SK-N-SH treated with all-trans-retinoic acid at 6 μM for 48 hours (cell line): ENCODE measurements at regions not wholly inside any gene's neighbourhood (a gene's known extent, or its start where the extent isn't known, plus 50 kb on each side); places are given as distances from the start of the nearest gene placed in this dataset.

Experiments used
- ATAC-seq: fragments of 200-7000 bp; cut with Tn5 transposase; 3 replicates; pipeline ENCODE4 v1.9.1; 2020; ENCODE audit warnings: mild to moderate bottlenecking, moderate library complexity
- ARNTL ChIP-seq: fragments of 450-650 bp; formaldehyde crosslinking; IDR thresholded peaks from 2 replicates; pipeline ENCODE4 v1.5.0; 2020; ENCODE audit warnings: low read depth, mild to moderate bottlenecking, moderate library complexity, borderline replicate concordance
- CREB5 ChIP-seq: fragments of 250-450 bp; sonication (Bioruptor Pico); IDR thresholded peaks from 2 replicates; pipeline ENCODE4 v1.5.1; 2020; ENCODE audit warnings: low read depth, mild to moderate bottlenecking, moderate library complexity
- CSDC2 ChIP-seq: fragments of 250-450 bp; sonication (Bioruptor Pico); IDR thresholded peaks from 2 replicates; pipeline ENCODE4 v1.5.0; 2020; ENCODE audit warnings: mild to moderate bottlenecking, moderate library complexity
- CSRNP3 ChIP-seq: fragments of 250-450 bp; sonication (Bioruptor Pico); IDR thresholded peaks from 2 replicates; pipeline ENCODE4 v1.5.1; 2021; ENCODE audit warnings: mild to moderate bottlenecking, moderate library complexity
- ESRRG ChIP-seq: fragments of 250-450 bp; sonication (Bioruptor Pico); IDR thresholded peaks from 2 replicates; pipeline ENCODE4 v1.6.1; 2021; ENCODE audit warnings: mild to moderate bottlenecking
- GLIS3 ChIP-seq: fragments of 250-450 bp; sonication (Bioruptor Pico); IDR thresholded peaks from 2 replicates; pipeline ENCODE4 v1.5.0; 2020; ENCODE audit warnings: mild to moderate bottlenecking, moderate library complexity
- ISL1 ChIP-seq: fragments of 250-450 bp; sonication (Bioruptor Pico); IDR thresholded peaks from 2 replicates; pipeline ENCODE4 v2.1.2; 2022; ENCODE audit warnings: mild to moderate bottlenecking, moderate library complexity
- OSR1 ChIP-seq: fragments of 250-450 bp; sonication (Bioruptor Pico); IDR thresholded peaks from 2 replicates; pipeline ENCODE4 v1.8.0; 2022; ENCODE audit warnings: moderate library complexity, mild to moderate bottlenecking, inconsistent platforms
- PATZ1 ChIP-seq: fragments of 250-450 bp; sonication (Bioruptor Pico); IDR thresholded peaks from 2 replicates; pipeline ENCODE4 v1.8.0; 2020; ENCODE audit warnings: mild to moderate bottlenecking, moderate library complexity, borderline replicate concordance
- POU6F1 ChIP-seq: fragments of 250-450 bp; sonication (Bioruptor Pico); IDR thresholded peaks from 2 replicates; pipeline ENCODE4 v1.8.0; 2021; ENCODE audit warnings: low read depth, mild to moderate bottlenecking, moderate library complexity, borderline replicate concordance
- RARB ChIP-seq: fragments of 250-450 bp; sonication (Bioruptor Pico); IDR thresholded peaks from 2 replicates; pipeline ENCODE4 v1.8.0; 2021; ENCODE audit warnings: mild to moderate bottlenecking, moderate library complexity
- SNAI2 ChIP-seq: fragments of 250-450 bp; sonication (Bioruptor Pico); IDR thresholded peaks from 2 replicates; pipeline ENCODE4 v1.5.0; 2020; ENCODE audit warnings: mild to moderate bottlenecking, moderate library complexity
- TCF4 ChIP-seq: fragments of 250-450 bp; sonication (Bioruptor Pico); IDR thresholded peaks from 2 replicates; pipeline ENCODE4 v1.8.0; 2021; ENCODE audit warnings: mild to moderate bottlenecking, moderate library complexity, borderline replicate concordance
- TOX ChIP-seq: fragments of 250-450 bp; sonication (Bioruptor Pico); IDR thresholded peaks from 2 replicates; pipeline ENCODE4 v1.8.0; 2021; ENCODE audit warnings: mild to moderate bottlenecking, moderate library complexity, borderline replicate concordance
- TSHZ2 ChIP-seq: fragments of 250-450 bp; sonication (Bioruptor Pico); IDR thresholded peaks from 2 replicates; pipeline ENCODE4 v1.5.0; 2020; ENCODE audit warnings: mild to moderate bottlenecking, moderate library complexity
- ZC3H10 ChIP-seq: fragments of 250-450 bp; sonication (Bioruptor Pico); IDR thresholded peaks from 2 replicates; pipeline ENCODE4 v1.5.1; 2021; ENCODE audit warnings: mild to moderate bottlenecking, moderate library complexity
- ZFP3 ChIP-seq: fragments of 250-450 bp; sonication (Bioruptor Pico); IDR thresholded peaks from 2 replicates; pipeline ENCODE4 v1.5.0; 2020; ENCODE audit warnings: mild to moderate bottlenecking, moderate library complexity
- ZFP30 ChIP-seq: fragments of 450-650 bp; formaldehyde crosslinking; IDR thresholded peaks from 2 replicates; pipeline ENCODE4 v1.5.0; 2022; ENCODE audit warnings: mild to moderate bottlenecking, moderate library complexity
- ZNF565 ChIP-seq: fragments of 450-650 bp; formaldehyde crosslinking; conservative IDR thresholded peaks from 2 replicates; pipeline ENCODE4 v1.5.0; 2020; ENCODE audit warnings: low read depth, mild to moderate bottlenecking, moderate library complexity
- ZNF70 ChIP-seq: fragments of 450-650 bp; formaldehyde crosslinking; IDR thresholded peaks from 2 replicates; pipeline ENCODE4 v1.5.0; 2020; ENCODE audit warnings: mild to moderate bottlenecking, moderate library complexity
- ZNF8 ChIP-seq: fragments of 450-650 bp; formaldehyde crosslinking; IDR thresholded peaks from 2 replicates; pipeline ENCODE4 v1.5.0; 2020; ENCODE audit warnings: mild to moderate bottlenecking, moderate library complexity

GRCh38 chr7:124250297-124251034 is 217.6 kb upstream of the TMEM229A start:
- TF ChIP-seq ISL1 (CRISPR knock-in tag) (no peak), ZC3H10 (no peak), CREB5 (no peak), CSRNP3 (no peak), RARB (CRISPR knock-in tag) (no peak), OSR1 (no peak)
- no peak for ATAC-seq

GRCh38 chr7:124247691-124248090 is 214.8 kb upstream of the TMEM229A start:
- TF ChIP-seq ZNF8 (CRISPR knock-in tag) (no peak), SNAI2 (CRISPR knock-in tag) (no peak), POU6F1 (CRISPR knock-in tag) (no peak), ZFP3 (CRISPR knock-in tag) (no peak), GLIS3 (no peak), ESRRG (no peak), CSRNP3 (no peak), CSDC2 (CRISPR knock-in tag) (no peak), PATZ1 (CRISPR knock-in tag) (no peak), TSHZ2 (no peak), CREB5 (no peak), TOX (CRISPR knock-in tag) (no peak), ZNF565 (CRISPR knock-in tag) (no peak), ZNF70 (CRISPR knock-in tag) (no peak), OSR1 (no peak), ZC3H10 (no peak), TCF4 (no peak), ZFP30 (CRISPR knock-in tag) (no peak), ARNTL (CRISPR knock-in tag) (no peak)
- TF ChIP-seq, all 23 proteins: peak for 0
- ATAC-seq: no peak
